ENCODE measurements at regions not wholly inside any gene's neighbourhood (a gene's known extent, or its start where the extent isn't known, plus 50 kb on each side); places are given as distances from the start of the nearest gene placed in this dataset.
A peak's percentile ranks its signal among the peaks of the same experiment; 100 is the strongest.

- FAIRE-seq, result no peak
- Histone ChIP-seq H3K9me1 (ENCODE audit: control insufficient read depth, insufficient read depth, low read length) (no peaks in the 10 kb centered on the region), H3K4me1 (replicated peaks in 1 of 2; ENCODE audit: control insufficient read depth in 2 of 2, insufficient read depth in 2 of 2, low read length in 2 of 2) (no peaks in the 10 kb centered on the region), H3K79me2 (ENCODE audit: control insufficient read depth, insufficient read depth, low read length) (no peaks in the 10 kb centered on the region), H3K36me3 (ENCODE audit: control insufficient read depth, insufficient read depth, low read length) (no peaks in the 10 kb centered on the region), H3K9me3 (replicated peaks; ENCODE audit: control insufficient read depth, insufficient read depth, low read depth, low read length) (no peaks in the 10 kb centered on the region), H4K20me1 (replicated peaks; ENCODE audit: control insufficient read depth, insufficient read depth, low read length) (no peaks in the 10 kb centered on the region), H2AFZ (ENCODE audit: low read depth, low read length) (no peak overlapping the region), H3K27me3 (ENCODE audit: control insufficient read depth in 2 of 2, insufficient read depth in 2 of 2, low read length in 2 of 2) (no peaks in the 10 kb centered on the region), H3K4me3 (no peak overlapping the region), H3K27ac (ENCODE audit: extremely low read depth, low read depth, low read length) (no peak overlapping the region), H3K9ac (ENCODE audit: insufficient read depth in 1 of 2, low read depth in 2 of 2, low read length in 2 of 2) (no peak overlapping the region), H3K4me2 (ENCODE audit: insufficient read depth, low read length) (no peak overlapping the region)
- in situ Hi-C loops (cut with MboI) (no loop called here), intact Hi-C loops (cut with micrococcal nuclease) (loop anchor here (10.0 kb wide), 1 partner anchor 797 kb away; no protein-coding TSS in a partner anchor)
- BruUV-seq (replicated peaks), result no TSS peak
- no peak for DNase-seq (ENCODE audit: extremely low read depth in 1 of 4, low spot score in 3 of 4)
- ATAC-seq, result peak; percentile 44; the same call in 1 of the 3 replicates
- ChIA-PET CTCF (ENCODE audit: low intra/inter-chr PET ratio) (no interaction called here), POLR2A (no interaction called here)
- WGBS (ENCODE audit: insufficient coverage, low coverage, missing lambda C conversion rate), result 2% methylated on average over 9 of the region's 9 CpGs
- TF ChIP-seq ARID3B (CRISPR knock-in tag; IDR thresholded peaks at IDR 0.05; ENCODE audit: borderline replicate concordance), result no peak
- TF ChIP-seq ZNF263 (CRISPR knock-in tag; IDR thresholded peaks at IDR 0.05; ENCODE audit: borderline replicate concordance), result no peak
- no peak for TF ChIP-seq FUS (optimal IDR thresholded peaks at IDR 0.05; ENCODE audit: low read depth, low read length)
- no peak for TF ChIP-seq ESRRA (IDR thresholded peaks at IDR 0.05; ENCODE audit: borderline replicate concordance, low read depth)
- TF ChIP-seq CEBPG (CRISPR knock-in tag; IDR thresholded peaks at IDR 0.05), result no peak
- peak; percentile 62 to 84 for TF ChIP-seq CEBPG (tag; conservative IDR thresholded peaks at IDR 0.05 in 1 of 2, IDR thresholded peaks at IDR 0.05 in 1 of 2)
- TF ChIP-seq, protein P1, sequence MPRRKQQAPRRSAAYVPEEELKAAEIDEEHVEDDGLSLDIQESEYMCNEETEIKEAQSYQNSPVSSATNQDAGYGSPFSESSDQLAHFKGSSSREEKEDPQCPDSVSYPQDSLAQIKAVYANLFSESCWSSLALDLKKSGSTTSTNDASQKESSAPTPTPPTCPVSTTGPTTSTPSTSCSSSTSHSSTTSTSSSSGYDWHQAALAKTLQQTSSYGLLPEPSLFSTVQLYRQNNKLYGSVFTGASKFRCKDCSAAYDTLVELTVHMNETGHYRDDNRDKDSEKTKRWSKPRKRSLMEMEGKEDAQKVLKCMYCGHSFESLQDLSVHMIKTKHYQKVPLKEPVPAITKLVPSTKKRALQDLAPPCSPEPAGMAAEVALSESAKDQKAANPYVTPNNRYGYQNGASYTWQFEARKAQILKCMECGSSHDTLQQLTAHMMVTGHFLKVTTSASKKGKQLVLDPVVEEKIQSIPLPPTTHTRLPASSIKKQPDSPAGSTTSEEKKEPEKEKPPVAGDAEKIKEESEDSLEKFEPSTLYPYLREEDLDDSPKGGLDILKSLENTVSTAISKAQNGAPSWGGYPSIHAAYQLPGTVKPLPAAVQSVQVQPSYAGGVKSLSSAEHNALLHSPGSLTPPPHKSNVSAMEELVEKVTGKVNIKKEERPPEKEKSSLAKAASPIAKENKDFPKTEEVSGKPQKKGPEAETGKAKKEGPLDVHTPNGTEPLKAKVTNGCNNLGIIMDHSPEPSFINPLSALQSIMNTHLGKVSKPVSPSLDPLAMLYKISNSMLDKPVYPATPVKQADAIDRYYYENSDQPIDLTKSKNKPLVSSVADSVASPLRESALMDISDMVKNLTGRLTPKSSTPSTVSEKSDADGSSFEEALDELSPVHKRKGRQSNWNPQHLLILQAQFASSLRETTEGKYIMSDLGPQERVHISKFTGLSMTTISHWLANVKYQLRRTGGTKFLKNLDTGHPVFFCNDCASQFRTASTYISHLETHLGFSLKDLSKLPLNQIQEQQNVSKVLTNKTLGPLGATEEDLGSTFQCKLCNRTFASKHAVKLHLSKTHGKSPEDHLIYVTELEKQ (CRISPR knock-in tag; IDR thresholded peaks at IDR 0.05), result no peak
- TF ChIP-seq POLR2AphosphoS2 (IDR thresholded peaks at IDR 0.05; ENCODE audit: low read length), result no peak
- no peak for TF ChIP-seq ZNF408 (CRISPR knock-in tag; IDR thresholded peaks at IDR 0.05; ENCODE audit: low read depth)
- no peak for TF ChIP-seq SLC30A9 (CRISPR knock-in tag; IDR thresholded peaks at IDR 0.05)
- no peak for TF ChIP-seq MAFK (IDR thresholded peaks at IDR 0.05; ENCODE audit: low read length)
- TF ChIP-seq, protein P2, sequence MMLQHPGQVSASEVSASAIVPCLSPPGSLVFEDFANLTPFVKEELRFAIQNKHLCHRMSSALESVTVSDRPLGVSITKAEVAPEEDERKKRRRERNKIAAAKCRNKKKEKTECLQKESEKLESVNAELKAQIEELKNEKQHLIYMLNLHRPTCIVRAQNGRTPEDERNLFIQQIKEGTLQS (IDR thresholded peaks at IDR 0.05), result peak; percentile 79
- TF ChIP-seq, protein P2 (CRISPR knock-in tag; conservative IDR thresholded peaks at IDR 0.05), result no peak
- no peak for TF ChIP-seq ZNF121 (CRISPR knock-in tag; conservative IDR thresholded peaks at IDR 0.05)
- no peak for TF ChIP-seq CHD1 (IDR thresholded peaks at IDR 0.05; ENCODE audit: low read length)
- TF ChIP-seq CEBPB (tag; IDR thresholded peaks at IDR 0.05), result peak; percentile 27; the same call in 1 of the 2 replicates
- no peak for TF ChIP-seq KDM4B (IDR thresholded peaks at IDR 0.05; ENCODE audit: borderline replicate concordance in 2 of 2, low read depth in 1 of 2)
Measured at GRCh38 chr10:28171468-28172222, 131.2 kb downstream of the MPP7 start.
